Osteoblast (primary cell): ENCODE measurements at regions not wholly inside any gene's neighbourhood (a gene's known extent, or its start where the extent isn't known, plus 50 kb on each side); places are given as distances from the start of the nearest gene placed in this dataset. TPM values are rescaled to one million over a fixed set of nuclear protein-coding genes. Genes with fewer than 3 reads are reported as not detected.

Experiments
- small RNA-seq: library from RNA; depleted of rRNA; stranded (forward); fragments of <200 nt; gene quantifications from one replicate; pipeline ENCODE3, GENCODE V24; 2012

Small RNAs in the stretch of these regions (small RNA-seq; reads per million reads assigned to genes)
- gene AC092745.3, result not detected
